GM12891 (cell line): ENCODE measurements at regions not wholly inside any gene's neighbourhood (a gene's known extent, or its start where the extent isn't known, plus 50 kb on each side); places are given as distances from the start of the nearest gene placed in this dataset.
"Not testable (repeated sequence)": the region's sequence is repeated elsewhere in the genome, so short reads cannot be mapped to it uniquely, and the experiment has no call there.

ENCODE experiments used
- DNase-seq: peaks from one replicate; pipeline ENCODE4 v3.0.0; 2011; ENCODE audit warnings: low spot score; ENCODE audit not compliant: insufficient read length
- FAIRE-seq: peaks from 2 replicates; lab custom pipeline; 2011; peaks lifted over from hg19 to GRCh38; lab: Jason Lieb, UNC
- PAX5 ChIP-seq: IDR thresholded peaks from 2 replicates; pipeline ENCODE4 v1.6.1; 2011; ENCODE audit warnings: low read length, moderate library complexity, mild to moderate bottlenecking; ENCODE audit not compliant: insufficient read depth, severe bottlenecking
- POLR2A ChIP-seq: IDR thresholded peaks from 2 replicates; pipeline ENCODE4 v1.6.1; 2011; ENCODE audit warnings: low read depth, low read length, control low read depth
- POLR2AphosphoS5 ChIP-seq: IDR thresholded peaks from 2 replicates; pipeline ENCODE4 v1.6.1; 2011; ENCODE audit warnings: low read depth, low read length, control low read depth
- POU2F2 ChIP-seq: IDR thresholded peaks from 2 replicates; pipeline ENCODE4 v1.6.1; 2011; ENCODE audit warnings: low read depth, mild to moderate bottlenecking, control low read depth, low read length, moderate library complexity
- SPI1 ChIP-seq: IDR thresholded peaks from 2 replicates; pipeline ENCODE4 v1.6.1; 2011; ENCODE audit warnings: low read depth, low read length, control low read depth
- TAF1 ChIP-seq: IDR thresholded peaks from 2 replicates; pipeline ENCODE4 v1.6.1; 2011; ENCODE audit warnings: low read depth, low read length, control low read depth

- FAIRE-seq (no peak), DNase-seq (no peak)
- no peak for TF ChIP-seq POU2F2
- no peak for TF ChIP-seq POLR2A
- no peak for TF ChIP-seq TAF1
- TF ChIP-seq POLR2AphosphoS5: no peak
- TF ChIP-seq PAX5: no peak
- no peak for TF ChIP-seq SPI1
These were observed 115.2 kb downstream of the ZNF37A start for GRCh38 chr10:38209332-38209731.

- DNase-seq, FAIRE-seq: not testable (repeated sequence)
These were observed 115.6 kb downstream of the ZNF37A start for GRCh38 chr10:38209748-38210147.

GRCh38 chr10:38212460-38212859, 118.3 kb downstream of the ZNF37A start:
- FAIRE-seq: no peak
- no peak for DNase-seq
- no peak for TF ChIP-seq POLR2AphosphoS5
- TF ChIP-seq POU2F2: no peak

GRCh38 chr10:38226385-38226784, 132.2 kb downstream of the ZNF37A start:
- no peak for DNase-seq
- FAIRE-seq: no peak

GRCh38 chr10:38228394-38228793, 134.3 kb downstream of the ZNF37A start:
- FAIRE-seq: no peak
- DNase-seq: no peak
- no peak for TF ChIP-seq PAX5
- no peak for TF ChIP-seq TAF1
- no peak for TF ChIP-seq SPI1

More at GRCh38 chr10:38226385-38226784, 132.2 kb downstream of the ZNF37A start:
- TF ChIP-seq POU2F2: no peak
- no peak for TF ChIP-seq PAX5
- TF ChIP-seq SPI1: no peak

GRCh38 chr10:38238479-38238878, 144.3 kb downstream of the ZNF37A start:
- not testable (repeated sequence) for FAIRE-seq, DNase-seq

GRCh38 chr10:38242061-38242649, 148.0 kb downstream of the ZNF37A start:
- not testable (repeated sequence) for DNase-seq, FAIRE-seq

GRCh38 chr10:38248113-38248512, 154.0 kb downstream of the ZNF37A start:
- not testable (repeated sequence) for FAIRE-seq, DNase-seq

GRCh38 chr10:38252551-38252950, 158.4 kb downstream of the ZNF37A start:
- not testable (repeated sequence) for FAIRE-seq

GRCh38 chr10:38267555-38267954, 173.4 kb downstream of the ZNF37A start:
- FAIRE-seq, DNase-seq: not testable (repeated sequence)

More at GRCh38 chr10:38252551-38252950, 158.4 kb downstream of the ZNF37A start:
- not testable (repeated sequence) for DNase-seq

- DNase-seq, FAIRE-seq: not testable (repeated sequence)
These were observed 176.9 kb downstream of the ZNF37A start for GRCh38 chr10:38271031-38271430.

- FAIRE-seq, DNase-seq: not testable (repeated sequence)
These were observed 180.7 kb downstream of the ZNF37A start for GRCh38 chr10:38274879-38275278.

GRCh38 chr10:38292560-38292959, 198.4 kb downstream of the ZNF37A start:
- FAIRE-seq, DNase-seq: not testable (repeated sequence)

GRCh38 chr10:38310111-38310510, 216.0 kb downstream of the ZNF37A start:
- DNase-seq, FAIRE-seq: not testable (repeated sequence)

GRCh38 chr10:38315090-38315805, 221.1 kb downstream of the ZNF37A start:
- DNase-seq, FAIRE-seq: not testable (repeated sequence)

GRCh38 chr10:38321393-38321792, 227.3 kb downstream of the ZNF37A start:
- not testable (repeated sequence) for DNase-seq, FAIRE-seq

- DNase-seq, FAIRE-seq: not testable (repeated sequence)
These were observed 236.2 kb downstream of the ZNF37A start for GRCh38 chr10:38330306-38330705.

GRCh38 chr10:38331106-38331505, 237.0 kb downstream of the ZNF37A start:
- not testable (repeated sequence) for FAIRE-seq, DNase-seq
